ENCODE measurements at regions not wholly inside any gene's neighbourhood (a gene's known extent, or its start where the extent isn't known, plus 50 kb on each side); places are given as distances from the start of the nearest gene placed in this dataset.

- no peak for TF ChIP-seq CTCF (conservative IDR thresholded peaks at IDR 0.05; ENCODE audit: low read depth, low read length)
- no peak for TF ChIP-seq EZH2 (IDR thresholded peaks at IDR 0.05; ENCODE audit: borderline replicate concordance, low read depth, low read length, poor library complexity, severe bottlenecking)
These were observed 84.4 kb upstream of the SYT6 start for GRCh38 chr1:114238053-114238452.
